ENCODE measurements at regions not wholly inside any gene's neighbourhood (a gene's known extent, or its start where the extent isn't known, plus 50 kb on each side); places are given as distances from the start of the nearest gene placed in this dataset.

DNA sequence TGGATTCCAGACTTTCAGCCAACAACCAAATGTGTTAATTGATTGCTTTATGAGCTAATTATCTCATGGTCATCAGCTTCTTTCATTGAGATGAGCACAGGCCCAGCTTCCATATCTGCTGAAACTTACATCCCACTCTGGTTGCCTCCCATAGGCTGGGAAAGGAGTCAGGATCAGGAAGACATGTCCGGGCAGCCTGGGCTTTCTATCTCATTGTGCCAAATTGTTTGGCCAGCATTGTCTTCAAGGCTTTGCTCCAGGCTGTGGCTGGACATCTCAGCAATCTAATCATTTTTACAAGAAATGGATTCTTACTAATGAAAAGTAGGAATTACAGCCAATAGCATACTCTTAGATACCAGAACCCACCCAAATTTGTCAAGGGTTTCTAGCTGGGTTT, 295.2 kb downstream of the CXCL12 start:
- RAD21 ChIA-PET (ENCODE audit: low non-redundant PET in 1 of 2, low total read pairs in 2 of 2, uncharacterized antibody in 2 of 2, unreplicated experiment in 2 of 2) = no interaction called here
- CTCF ChIA-PET = no interaction called here
- POLR2A ChIA-PET = no interaction called here
- intact Hi-C loops (cut with micrococcal nuclease) = no loop called here
- Histone ChIP-seq H3K4me2 (ENCODE audit: low read length) (no peak overlapping the region), H3K4me1 (ENCODE audit: control insufficient read depth in 1 of 2, insufficient read depth in 2 of 2, low read length in 2 of 2) (no peaks in the 10 kb centered on the region), H3K9ac (ENCODE audit: low read length) (no peak overlapping the region), H3K36me3 (ENCODE audit: control insufficient read depth in 1 of 2, insufficient read depth in 2 of 2, low read length in 2 of 2) (no peaks in the 10 kb centered on the region), H4K20me1 (ENCODE audit: insufficient read depth) (no peaks in the 10 kb centered on the region), H2AFZ (ENCODE audit: low read depth, low read length, poor library complexity, severe bottlenecking) (no peak overlapping the region), H3K9me3 (ENCODE audit: control insufficient read depth in 1 of 2, insufficient read depth in 1 of 2, low read depth in 1 of 2, low read length in 2 of 2) (no peaks in the 10 kb centered on the region), H3K27ac (ENCODE audit: low read depth, low read length) (no peak overlapping the region), H3K4me3 (replicated peaks in 1 of 2; ENCODE audit: low read depth in 1 of 2, low read length in 2 of 2) (no peak overlapping the region), H3K79me2 (ENCODE audit: insufficient read depth, low read length) (no peaks in the 10 kb centered on the region), H3K9me2 (ENCODE audit: insufficient read depth) (no peaks in the 10 kb centered on the region), H3K27me3 (ENCODE audit: insufficient read depth, low read length) (peaks cover 3% of the 10 kb centered on the region; the same call in 1 of the 2 replicates)
- ATAC-seq = no peak
- DNase-seq (ENCODE audit: low read depth, low spot score) = no peak
- no peak for TF ChIP-seq POLR2A (IDR thresholded peaks at IDR 0.05; ENCODE audit: borderline replicate concordance, extremely low read depth, insufficient read depth, insufficient read length)
- TF ChIP-seq POLR2AphosphoS5 (IDR thresholded peaks at IDR 0.05; ENCODE audit: low read depth, low read length) = no peak
- no peak for TF ChIP-seq ZFX (IDR thresholded peaks at IDR 0.05)
- no peak for TF ChIP-seq CBX3 (IDR thresholded peaks at IDR 0.05; ENCODE audit: low read depth)
- TF ChIP-seq, protein P1, sequence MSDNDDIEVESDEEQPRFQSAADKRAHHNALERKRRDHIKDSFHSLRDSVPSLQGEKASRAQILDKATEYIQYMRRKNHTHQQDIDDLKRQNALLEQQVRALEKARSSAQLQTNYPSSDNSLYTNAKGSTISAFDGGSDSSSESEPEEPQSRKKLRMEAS (IDR thresholded peaks at IDR 0.05) = no peak
- no peak for TF ChIP-seq EZH2 (IDR thresholded peaks at IDR 0.05)
- TF ChIP-seq EGR1 (IDR thresholded peaks at IDR 0.05; ENCODE audit: low read depth) = no peak
- no peak for TF ChIP-seq TCF7L2 (IDR thresholded peaks at IDR 0.05; ENCODE audit: borderline replicate concordance, extremely low read depth, insufficient read depth, insufficient read length)
- TF ChIP-seq JUND (IDR thresholded peaks at IDR 0.05) = no peak
- TF ChIP-seq CEBPB (IDR thresholded peaks at IDR 0.05; ENCODE audit: low read depth) = no peak
- TF ChIP-seq, protein P2, sequence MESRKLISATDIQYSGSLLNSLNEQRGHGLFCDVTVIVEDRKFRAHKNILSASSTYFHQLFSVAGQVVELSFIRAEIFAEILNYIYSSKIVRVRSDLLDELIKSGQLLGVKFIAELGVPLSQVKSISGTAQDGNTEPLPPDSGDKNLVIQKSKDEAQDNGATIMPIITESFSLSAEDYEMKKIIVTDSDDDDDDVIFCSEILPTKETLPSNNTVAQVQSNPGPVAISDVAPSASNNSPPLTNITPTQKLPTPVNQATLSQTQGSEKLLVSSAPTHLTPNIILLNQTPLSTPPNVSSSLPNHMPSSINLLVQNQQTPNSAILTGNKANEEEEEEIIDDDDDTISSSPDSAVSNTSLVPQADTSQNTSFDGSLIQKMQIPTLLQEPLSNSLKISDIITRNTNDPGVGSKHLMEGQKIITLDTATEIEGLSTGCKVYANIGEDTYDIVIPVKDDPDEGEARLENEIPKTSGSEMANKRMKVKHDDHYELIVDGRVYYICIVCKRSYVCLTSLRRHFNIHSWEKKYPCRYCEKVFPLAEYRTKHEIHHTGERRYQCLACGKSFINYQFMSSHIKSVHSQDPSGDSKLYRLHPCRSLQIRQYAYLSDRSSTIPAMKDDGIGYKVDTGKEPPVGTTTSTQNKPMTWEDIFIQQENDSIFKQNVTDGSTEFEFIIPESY (IDR thresholded peaks at IDR 0.05; ENCODE audit: extremely low read depth, insufficient replicate concordance, low read length) = no peak
- no peak for TF ChIP-seq FOSL1 (IDR thresholded peaks at IDR 0.05; ENCODE audit: low read depth)
- TF ChIP-seq ELF1 (IDR thresholded peaks at IDR 0.05; ENCODE audit: borderline replicate concordance, low read depth) = no peak
- TF ChIP-seq ZNF274 (IDR thresholded peaks at IDR 0.05; ENCODE audit: low read depth, low read length) = no peak
- no peak for TF ChIP-seq SIN3A (IDR thresholded peaks at IDR 0.05; ENCODE audit: low read depth)
- TF ChIP-seq SRF (IDR thresholded peaks at IDR 0.05; ENCODE audit: low read depth) = no peak
- TF ChIP-seq, protein P3, sequence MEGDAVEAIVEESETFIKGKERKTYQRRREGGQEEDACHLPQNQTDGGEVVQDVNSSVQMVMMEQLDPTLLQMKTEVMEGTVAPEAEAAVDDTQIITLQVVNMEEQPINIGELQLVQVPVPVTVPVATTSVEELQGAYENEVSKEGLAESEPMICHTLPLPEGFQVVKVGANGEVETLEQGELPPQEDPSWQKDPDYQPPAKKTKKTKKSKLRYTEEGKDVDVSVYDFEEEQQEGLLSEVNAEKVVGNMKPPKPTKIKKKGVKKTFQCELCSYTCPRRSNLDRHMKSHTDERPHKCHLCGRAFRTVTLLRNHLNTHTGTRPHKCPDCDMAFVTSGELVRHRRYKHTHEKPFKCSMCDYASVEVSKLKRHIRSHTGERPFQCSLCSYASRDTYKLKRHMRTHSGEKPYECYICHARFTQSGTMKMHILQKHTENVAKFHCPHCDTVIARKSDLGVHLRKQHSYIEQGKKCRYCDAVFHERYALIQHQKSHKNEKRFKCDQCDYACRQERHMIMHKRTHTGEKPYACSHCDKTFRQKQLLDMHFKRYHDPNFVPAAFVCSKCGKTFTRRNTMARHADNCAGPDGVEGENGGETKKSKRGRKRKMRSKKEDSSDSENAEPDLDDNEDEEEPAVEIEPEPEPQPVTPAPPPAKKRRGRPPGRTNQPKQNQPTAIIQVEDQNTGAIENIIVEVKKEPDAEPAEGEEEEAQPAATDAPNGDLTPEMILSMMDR (IDR thresholded peaks at IDR 0.05 in 2 of 3, conservative IDR thresholded peaks at IDR 0.05 in 1 of 3; ENCODE audit: borderline replicate concordance in 1 of 3, insufficient read depth in 1 of 3, low read depth in 2 of 3, low read length in 2 of 3) = no peak
- no peak for TF ChIP-seq SP1 (IDR thresholded peaks at IDR 0.05; ENCODE audit: low read depth)
- no peak for TF ChIP-seq EZH2phosphoT487 (IDR thresholded peaks at IDR 0.05; ENCODE audit: borderline replicate concordance)
- BruUV-seq (replicated peaks) = no TSS peak

Measured in HCT116 (cell line).